ENCODE measurements at regions not wholly inside any gene's neighbourhood (a gene's known extent, or its start where the extent isn't known, plus 50 kb on each side); places are given as distances from the start of the nearest gene placed in this dataset.

DNA sequence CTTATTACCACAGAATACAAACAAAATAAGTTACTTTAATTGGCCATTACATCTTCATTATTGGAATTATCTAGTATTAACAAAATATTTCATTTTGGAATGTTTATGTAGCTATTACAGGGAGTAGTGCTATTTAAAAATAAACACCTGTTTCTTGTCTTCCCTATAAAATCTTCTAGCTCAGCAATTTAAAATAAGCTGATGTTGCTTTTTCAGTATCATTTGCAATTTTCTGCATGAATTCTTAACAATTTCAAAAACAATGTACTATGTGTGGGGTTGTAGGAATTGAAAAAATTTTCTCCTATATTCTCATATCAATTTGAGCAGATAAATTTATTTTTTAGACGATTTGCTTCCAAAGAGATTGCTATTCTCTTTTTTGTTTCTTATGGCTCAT lies 1251.3 kb upstream of the CRIM1 start:
- TF ChIP-seq, protein P1, sequence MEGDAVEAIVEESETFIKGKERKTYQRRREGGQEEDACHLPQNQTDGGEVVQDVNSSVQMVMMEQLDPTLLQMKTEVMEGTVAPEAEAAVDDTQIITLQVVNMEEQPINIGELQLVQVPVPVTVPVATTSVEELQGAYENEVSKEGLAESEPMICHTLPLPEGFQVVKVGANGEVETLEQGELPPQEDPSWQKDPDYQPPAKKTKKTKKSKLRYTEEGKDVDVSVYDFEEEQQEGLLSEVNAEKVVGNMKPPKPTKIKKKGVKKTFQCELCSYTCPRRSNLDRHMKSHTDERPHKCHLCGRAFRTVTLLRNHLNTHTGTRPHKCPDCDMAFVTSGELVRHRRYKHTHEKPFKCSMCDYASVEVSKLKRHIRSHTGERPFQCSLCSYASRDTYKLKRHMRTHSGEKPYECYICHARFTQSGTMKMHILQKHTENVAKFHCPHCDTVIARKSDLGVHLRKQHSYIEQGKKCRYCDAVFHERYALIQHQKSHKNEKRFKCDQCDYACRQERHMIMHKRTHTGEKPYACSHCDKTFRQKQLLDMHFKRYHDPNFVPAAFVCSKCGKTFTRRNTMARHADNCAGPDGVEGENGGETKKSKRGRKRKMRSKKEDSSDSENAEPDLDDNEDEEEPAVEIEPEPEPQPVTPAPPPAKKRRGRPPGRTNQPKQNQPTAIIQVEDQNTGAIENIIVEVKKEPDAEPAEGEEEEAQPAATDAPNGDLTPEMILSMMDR (IDR thresholded peaks at IDR 0.05) = no peak
- TF ChIP-seq, protein P2, sequence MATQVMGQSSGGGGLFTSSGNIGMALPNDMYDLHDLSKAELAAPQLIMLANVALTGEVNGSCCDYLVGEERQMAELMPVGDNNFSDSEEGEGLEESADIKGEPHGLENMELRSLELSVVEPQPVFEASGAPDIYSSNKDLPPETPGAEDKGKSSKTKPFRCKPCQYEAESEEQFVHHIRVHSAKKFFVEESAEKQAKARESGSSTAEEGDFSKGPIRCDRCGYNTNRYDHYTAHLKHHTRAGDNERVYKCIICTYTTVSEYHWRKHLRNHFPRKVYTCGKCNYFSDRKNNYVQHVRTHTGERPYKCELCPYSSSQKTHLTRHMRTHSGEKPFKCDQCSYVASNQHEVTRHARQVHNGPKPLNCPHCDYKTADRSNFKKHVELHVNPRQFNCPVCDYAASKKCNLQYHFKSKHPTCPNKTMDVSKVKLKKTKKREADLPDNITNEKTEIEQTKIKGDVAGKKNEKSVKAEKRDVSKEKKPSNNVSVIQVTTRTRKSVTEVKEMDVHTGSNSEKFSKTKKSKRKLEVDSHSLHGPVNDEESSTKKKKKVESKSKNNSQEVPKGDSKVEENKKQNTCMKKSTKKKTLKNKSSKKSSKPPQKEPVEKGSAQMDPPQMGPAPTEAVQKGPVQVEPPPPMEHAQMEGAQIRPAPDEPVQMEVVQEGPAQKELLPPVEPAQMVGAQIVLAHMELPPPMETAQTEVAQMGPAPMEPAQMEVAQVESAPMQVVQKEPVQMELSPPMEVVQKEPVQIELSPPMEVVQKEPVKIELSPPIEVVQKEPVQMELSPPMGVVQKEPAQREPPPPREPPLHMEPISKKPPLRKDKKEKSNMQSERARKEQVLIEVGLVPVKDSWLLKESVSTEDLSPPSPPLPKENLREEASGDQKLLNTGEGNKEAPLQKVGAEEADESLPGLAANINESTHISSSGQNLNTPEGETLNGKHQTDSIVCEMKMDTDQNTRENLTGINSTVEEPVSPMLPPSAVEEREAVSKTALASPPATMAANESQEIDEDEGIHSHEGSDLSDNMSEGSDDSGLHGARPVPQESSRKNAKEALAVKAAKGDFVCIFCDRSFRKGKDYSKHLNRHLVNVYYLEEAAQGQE (IDR thresholded peaks at IDR 0.05; ENCODE audit: low read depth, low read length) = no peak
- TF ChIP-seq PBX3 (IDR thresholded peaks at IDR 0.05) = no peak
- no peak for TF ChIP-seq CHD2 (IDR thresholded peaks at IDR 0.05; ENCODE audit: low read length, partially characterized antibody)
- no peak for TF ChIP-seq POLR2AphosphoS5 (IDR thresholded peaks at IDR 0.05; ENCODE audit: low read depth, low read length)

Data from SK-N-SH (cell line).